ENCODE measurements at regions not wholly inside any gene's neighbourhood (a gene's known extent, or its start where the extent isn't known, plus 50 kb on each side); places are given as distances from the start of the nearest gene placed in this dataset.
"Not testable (repeated sequence)": the region's sequence is repeated elsewhere in the genome, so short reads cannot be mapped to it uniquely, and the experiment has no call there.

DNA sequence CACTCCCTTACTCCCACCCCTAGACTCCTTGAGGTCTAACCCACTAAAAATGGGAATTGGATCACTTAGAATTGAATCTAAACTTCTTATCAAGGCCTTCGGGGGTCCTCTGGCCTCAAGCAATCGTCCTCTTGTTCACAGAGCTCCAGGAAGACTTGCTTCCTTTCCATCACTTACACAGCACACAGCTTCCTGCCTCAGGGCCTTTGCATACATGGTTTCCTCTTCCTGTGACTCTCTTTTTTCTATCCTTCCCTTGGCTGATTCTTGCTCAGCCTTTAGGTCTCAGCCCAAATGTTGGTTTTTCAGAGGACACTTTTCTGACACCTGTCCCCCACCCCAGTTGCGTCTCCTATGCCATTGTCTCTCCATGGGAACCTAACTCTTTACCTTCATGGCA, 50.0 kb upstream of the ALDH1B1 start:
- in situ Hi-C loops (cut with MboI; ENCODE audit: low pct_unique_long_range_greater_than_20kb, low sequenced_read_pairs), result loop anchor here (25.0 kb wide), 1 partner anchor 430 kb away; the partner anchor contains the start of gene SLC25A51
- DNase-seq, result no peak

DNA sequence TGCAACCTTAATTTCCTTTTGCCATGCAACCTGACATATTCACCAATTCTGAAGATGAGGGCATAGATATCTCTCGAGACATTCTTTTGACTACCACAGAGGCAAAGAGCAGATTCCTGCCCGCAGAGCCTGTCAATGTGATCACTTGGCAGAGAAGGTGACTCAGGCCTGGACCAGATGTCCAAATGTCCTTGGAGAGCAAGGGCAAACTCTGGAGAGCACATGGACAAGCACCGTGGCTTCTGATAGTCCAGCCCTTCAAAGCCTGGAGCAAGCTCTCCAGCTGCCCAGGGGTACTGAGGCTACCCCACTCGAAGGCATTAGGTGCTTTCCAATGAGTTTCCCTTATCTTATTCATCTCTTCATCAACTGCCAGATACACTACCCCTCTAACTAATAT, 50.4 kb upstream of the ALDH1B1 start:
- in situ Hi-C loops (cut with MboI; ENCODE audit: low pct_unique_long_range_greater_than_20kb, low sequenced_read_pairs), result loop anchor here (25.0 kb wide), 1 partner anchor 430 kb away; the partner anchor contains the start of gene SLC25A51
- no peak for DNase-seq

- in situ Hi-C loops (cut with MboI; ENCODE audit: low pct_unique_long_range_greater_than_20kb, low sequenced_read_pairs), result loop anchor here (25.0 kb wide), 1 partner anchor 427 kb away; the partner anchor contains the start of gene SLC25A51
- no peak for DNase-seq
Measured at GRCh38 chr9:38339496-38339895, 53.0 kb upstream of the ALDH1B1 start.

DNA sequence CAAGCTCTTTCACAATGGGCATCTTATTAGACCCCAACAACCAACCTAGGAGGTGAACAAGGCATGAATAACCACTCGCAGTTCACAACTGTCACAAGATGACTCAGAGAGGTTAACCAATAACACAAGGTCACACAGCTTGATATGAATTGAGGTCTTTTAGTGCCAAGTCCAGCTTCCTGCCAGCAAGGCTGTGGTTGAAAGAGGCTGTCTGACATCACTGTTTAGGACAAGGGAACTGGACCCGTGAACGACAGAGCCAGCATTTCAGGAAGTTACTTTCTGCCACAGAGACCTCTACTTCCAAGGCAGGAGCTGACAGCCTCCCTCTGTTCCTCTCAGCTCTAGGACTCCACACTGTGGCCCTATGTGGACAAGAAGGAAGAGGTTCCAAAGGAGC, 53.4 kb upstream of the ALDH1B1 start:
- in situ Hi-C loops (cut with MboI; ENCODE audit: low pct_unique_long_range_greater_than_20kb, low sequenced_read_pairs), result loop anchor here (25.0 kb wide), 1 partner anchor 427 kb away; the partner anchor contains the start of gene SLC25A51
- no peak for DNase-seq

DNA sequence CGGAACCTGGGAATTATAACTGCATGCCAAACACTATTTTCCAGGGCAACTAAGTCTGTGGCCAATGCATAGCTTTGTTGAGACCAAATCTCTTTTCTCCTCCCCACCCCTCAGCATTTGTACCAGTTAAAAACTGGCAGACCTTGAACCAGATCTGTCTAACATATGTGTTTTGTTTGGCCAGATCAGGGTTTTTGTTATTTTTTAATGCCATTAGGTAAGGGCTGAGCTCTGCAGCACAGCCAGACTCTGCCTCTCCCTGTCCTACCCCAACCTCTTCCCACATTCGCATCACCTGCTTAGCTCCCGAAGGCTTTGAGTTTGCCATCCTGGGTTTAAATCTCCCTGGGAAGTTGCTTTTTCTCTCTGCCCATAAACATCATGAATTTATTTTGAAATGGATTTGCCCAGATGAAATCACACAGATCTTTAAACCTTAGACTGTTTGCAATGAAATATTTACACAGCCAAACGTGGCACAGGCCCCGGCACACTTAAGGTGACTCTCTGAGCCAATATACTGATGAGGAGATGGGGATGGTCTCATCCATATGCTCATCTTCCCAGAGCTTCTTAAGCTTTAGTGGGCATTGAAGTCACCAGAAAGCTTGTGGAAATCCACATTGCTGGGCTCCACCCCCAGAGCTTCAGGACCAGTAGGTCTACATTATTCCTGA, 54.0 kb upstream of the ALDH1B1 start:
- in situ Hi-C loops (cut with MboI; ENCODE audit: low pct_unique_long_range_greater_than_20kb, low sequenced_read_pairs), result loop anchor here (25.0 kb wide), 1 partner anchor 426 kb away; the partner anchor contains the start of gene SLC25A51
- no peak for DNase-seq

DNA sequence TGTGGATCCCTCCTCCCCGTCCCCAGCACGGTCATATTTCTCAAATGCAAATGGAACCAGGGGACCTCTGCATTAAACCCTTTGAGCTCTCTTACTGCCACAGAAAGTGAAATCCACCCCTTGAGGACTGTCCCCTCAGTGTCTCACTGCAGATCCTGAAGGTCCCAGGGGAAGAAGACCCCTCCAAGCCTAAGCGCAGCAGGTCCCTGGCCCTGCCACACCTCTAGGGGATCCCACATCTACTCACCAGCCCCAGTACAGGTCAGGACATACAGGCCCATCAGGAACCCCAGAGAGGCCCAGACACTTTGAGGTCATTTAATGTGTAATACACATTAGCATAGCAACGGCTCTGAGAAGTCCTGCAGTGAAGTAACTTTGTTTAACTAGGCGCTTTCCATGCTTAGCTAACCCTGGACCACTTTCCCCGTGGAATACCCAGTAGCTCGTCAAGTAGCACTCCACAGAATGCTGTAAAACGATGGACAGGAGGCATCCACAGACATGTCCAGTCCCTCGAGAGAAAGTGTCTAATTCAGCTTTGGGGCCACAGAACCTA, 54.7 kb upstream of the ALDH1B1 start:
- no peak for DNase-seq
- in situ Hi-C loops (cut with MboI; ENCODE audit: low pct_unique_long_range_greater_than_20kb, low sequenced_read_pairs), result loop anchor here (25.0 kb wide), 1 partner anchor 425 kb away; the partner anchor contains the start of gene SLC25A51

DNA sequence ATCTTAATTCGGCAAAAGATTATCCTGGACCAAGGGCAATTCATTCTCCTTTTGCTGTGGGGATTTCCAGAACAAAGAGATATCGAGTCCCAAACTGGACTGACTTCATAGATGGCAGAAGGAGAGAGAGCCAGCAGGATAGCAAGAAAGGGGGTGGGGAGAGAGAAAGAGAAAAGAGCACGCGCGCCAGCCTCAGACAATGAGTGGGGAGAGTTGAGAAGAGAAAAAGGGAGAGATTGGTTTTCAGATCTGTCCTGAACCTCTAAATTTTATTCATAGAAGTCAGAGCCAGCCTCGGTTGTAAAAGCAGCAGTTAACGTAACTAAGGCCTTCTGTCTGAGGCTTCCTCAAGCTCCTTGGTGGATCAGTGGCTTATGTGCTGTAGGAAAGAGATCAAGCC, 55.3 kb upstream of the ALDH1B1 start:
- in situ Hi-C loops (cut with MboI; ENCODE audit: low pct_unique_long_range_greater_than_20kb, low sequenced_read_pairs), result loop anchor here (25.0 kb wide), 1 partner anchor 425 kb away; the partner anchor contains the start of gene SLC25A51
- DNase-seq, result no peak

DNA sequence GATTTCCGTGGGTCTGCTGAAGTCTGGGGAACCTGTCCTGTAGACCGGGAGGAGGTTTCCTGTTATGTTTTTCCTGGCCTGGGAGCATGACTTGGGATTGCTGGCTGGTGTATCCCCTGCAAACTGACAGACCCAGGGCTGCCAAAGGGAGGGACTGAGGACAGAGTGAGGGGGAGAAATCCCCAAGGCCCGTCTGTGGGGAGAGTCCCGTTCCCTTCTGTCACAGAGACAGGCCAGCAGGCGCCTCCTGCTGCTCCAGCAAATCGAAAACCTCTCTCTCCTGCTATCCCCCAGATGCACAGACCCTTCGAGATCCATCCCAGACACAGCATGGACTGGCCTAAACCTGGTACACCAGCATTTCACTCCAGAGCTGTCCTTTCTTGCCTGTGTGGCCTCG, 56.2 kb upstream of the ALDH1B1 start:
- in situ Hi-C loops (cut with MboI; ENCODE audit: low pct_unique_long_range_greater_than_20kb, low sequenced_read_pairs), result loop anchor here (25.0 kb wide), 1 partner anchor 424 kb away; the partner anchor contains the start of gene SLC25A51
- DNase-seq, result no peak

GRCh38 chr9:38335686-38336085, 56.8 kb upstream of the ALDH1B1 start:
- in situ Hi-C loops (cut with MboI; ENCODE audit: low pct_unique_long_range_greater_than_20kb, low sequenced_read_pairs), result loop anchor here (25.0 kb wide), 1 partner anchor 423 kb away; the partner anchor contains the start of gene SLC25A51
- no peak for DNase-seq

GRCh38 chr9:38334234-38334633, 58.3 kb upstream of the ALDH1B1 start:
- in situ Hi-C loops (cut with MboI; ENCODE audit: low pct_unique_long_range_greater_than_20kb, low sequenced_read_pairs), result loop anchor here (25.0 kb wide), 1 partner anchor 422 kb away; the partner anchor contains the start of gene SLC25A51
- DNase-seq, result no peak

DNA sequence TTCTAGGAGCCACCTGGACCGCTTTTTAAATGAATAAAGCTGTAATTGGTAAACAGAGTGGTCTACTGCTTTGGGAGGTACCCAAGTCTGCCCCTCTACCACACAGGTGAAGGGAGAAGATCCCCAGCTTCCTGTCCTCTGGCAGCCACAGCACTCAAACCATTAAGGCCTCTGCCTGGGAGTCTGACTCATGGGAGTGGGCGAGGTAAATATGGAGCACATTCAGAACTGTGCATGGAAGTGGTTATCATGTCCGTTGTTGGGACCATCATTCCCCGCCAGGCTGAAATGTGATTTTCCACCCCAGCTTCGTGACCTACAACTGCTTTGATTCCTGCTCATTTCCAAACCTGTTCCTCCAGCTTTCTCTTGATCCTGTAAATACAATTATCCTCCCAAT, 59.5 kb upstream of the ALDH1B1 start:
- no peak for DNase-seq
- in situ Hi-C loops (cut with MboI; ENCODE audit: low pct_unique_long_range_greater_than_20kb, low sequenced_read_pairs), result loop anchor here (25.0 kb wide), 1 partner anchor 421 kb away; the partner anchor contains the start of gene SLC25A51

- DNase-seq, result no peak
- in situ Hi-C loops (cut with MboI; ENCODE audit: low pct_unique_long_range_greater_than_20kb, low sequenced_read_pairs), result loop anchor here (25.0 kb wide), 1 partner anchor 420 kb away; the partner anchor contains the start of gene SLC25A51
Measured at GRCh38 chr9:38332625-38333024, 59.9 kb upstream of the ALDH1B1 start.

DNA sequence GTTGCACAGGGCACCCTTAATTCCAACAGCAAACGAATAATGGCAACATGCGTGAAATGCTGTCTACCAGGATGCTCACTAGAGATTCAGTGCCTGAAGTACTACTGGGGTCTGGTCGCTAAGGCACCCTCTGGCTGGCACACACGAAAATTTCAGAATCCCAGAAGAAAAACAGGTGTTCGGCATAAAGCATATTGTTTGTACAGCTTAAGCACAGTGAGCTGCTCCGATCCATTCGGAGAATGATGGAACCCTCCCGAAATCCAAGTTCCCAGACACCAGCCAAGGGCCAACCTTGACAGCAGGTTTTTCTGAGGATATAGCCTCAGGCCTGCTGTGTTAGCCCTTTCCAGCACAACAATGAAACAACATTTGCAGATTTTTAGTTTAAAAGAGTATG, 61.4 kb upstream of the ALDH1B1 start:
- no peak for DNase-seq
- in situ Hi-C loops (cut with MboI; ENCODE audit: low pct_unique_long_range_greater_than_20kb, low sequenced_read_pairs), result loop anchor here (25.0 kb wide), 1 partner anchor 419 kb away; the partner anchor contains the start of gene SLC25A51

GRCh38 chr9:38329968-38330367, 62.5 kb upstream of the ALDH1B1 start:
- in situ Hi-C loops (cut with MboI; ENCODE audit: low pct_unique_long_range_greater_than_20kb, low sequenced_read_pairs), result loop anchor here (25.0 kb wide), 1 partner anchor 418 kb away; the partner anchor contains the start of gene SLC25A51
- no peak for DNase-seq

GRCh38 chr9:38328765-38329164, 63.7 kb upstream of the ALDH1B1 start:
- in situ Hi-C loops (cut with MboI; ENCODE audit: low pct_unique_long_range_greater_than_20kb, low sequenced_read_pairs), result loop anchor here (25.0 kb wide), 1 partner anchor 416 kb away; the partner anchor contains the start of gene SLC25A51
- no peak for DNase-seq

DNA sequence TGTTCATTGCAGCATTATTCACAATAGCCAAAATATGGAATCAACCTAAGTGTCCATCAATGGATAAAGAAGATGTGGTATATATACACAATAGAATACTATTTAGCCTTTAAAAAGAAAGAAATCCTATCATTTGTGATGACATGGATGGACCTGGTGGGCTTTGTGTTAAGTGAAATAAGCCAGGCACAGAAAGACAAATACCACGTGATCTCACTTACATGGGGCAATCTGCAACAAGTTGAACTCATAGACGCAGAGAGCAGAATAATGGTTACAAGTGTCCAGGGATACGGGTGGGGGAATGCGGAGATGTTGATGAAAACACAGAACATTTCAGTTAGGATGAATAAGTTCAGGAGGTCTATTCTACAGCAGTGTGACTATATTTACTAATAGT, 66.4 kb upstream of the ALDH1B1 start:
- no peak for DNase-seq
- in situ Hi-C loops (cut with MboI; ENCODE audit: low pct_unique_long_range_greater_than_20kb, low sequenced_read_pairs), result loop anchor here (25.0 kb wide), 1 partner anchor 414 kb away; the partner anchor contains the start of gene SLC25A51

GRCh38 chr9:38324213-38324612, 68.3 kb upstream of the ALDH1B1 start:
- in situ Hi-C loops (cut with MboI; ENCODE audit: low pct_unique_long_range_greater_than_20kb, low sequenced_read_pairs), result not testable (repeated sequence)

GRCh38 chr9:38322937-38323336, 69.6 kb upstream of the ALDH1B1 start:
- DNase-seq, result no peak
- in situ Hi-C loops (cut with MboI; ENCODE audit: low pct_unique_long_range_greater_than_20kb, low sequenced_read_pairs), result no loop called here

More at GRCh38 chr9:38324213-38324612, 68.3 kb upstream of the ALDH1B1 start:
- not testable (repeated sequence) for DNase-seq

- DNase-seq, result no peak
- in situ Hi-C loops (cut with MboI; ENCODE audit: low pct_unique_long_range_greater_than_20kb, low sequenced_read_pairs), result no loop called here
Measured at GRCh38 chr9:38319496-38320173, 72.9 kb upstream of the ALDH1B1 start.
